ENCODE measurements at regions not wholly inside any gene's neighbourhood (a gene's known extent, or its start where the extent isn't known, plus 50 kb on each side); places are given as distances from the start of the nearest gene placed in this dataset.

DNA sequence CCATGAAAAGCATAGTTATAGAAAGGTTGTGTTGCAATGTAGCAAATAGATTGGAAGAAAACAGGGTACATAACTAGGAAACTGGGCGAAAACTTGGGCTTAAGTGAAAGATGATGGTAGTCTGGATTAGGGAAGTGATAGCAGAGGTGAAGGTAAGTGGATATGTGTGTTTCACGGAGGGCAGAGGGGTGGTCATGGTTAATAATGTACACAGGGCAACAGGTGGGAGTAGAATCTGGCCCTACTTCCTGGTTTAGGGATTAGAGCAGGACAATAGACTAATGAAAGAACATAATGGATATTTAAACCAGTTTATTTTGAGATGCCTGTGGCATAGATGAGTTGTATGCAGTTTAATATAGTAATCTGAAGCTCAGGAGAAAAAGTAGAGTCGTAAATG, 257.3 kb upstream of the SPRY2 start:
- DNase-seq (ENCODE audit: low read depth in 1 of 2, low spot score in 1 of 2): no peak
- TF ChIP-seq, protein P1, sequence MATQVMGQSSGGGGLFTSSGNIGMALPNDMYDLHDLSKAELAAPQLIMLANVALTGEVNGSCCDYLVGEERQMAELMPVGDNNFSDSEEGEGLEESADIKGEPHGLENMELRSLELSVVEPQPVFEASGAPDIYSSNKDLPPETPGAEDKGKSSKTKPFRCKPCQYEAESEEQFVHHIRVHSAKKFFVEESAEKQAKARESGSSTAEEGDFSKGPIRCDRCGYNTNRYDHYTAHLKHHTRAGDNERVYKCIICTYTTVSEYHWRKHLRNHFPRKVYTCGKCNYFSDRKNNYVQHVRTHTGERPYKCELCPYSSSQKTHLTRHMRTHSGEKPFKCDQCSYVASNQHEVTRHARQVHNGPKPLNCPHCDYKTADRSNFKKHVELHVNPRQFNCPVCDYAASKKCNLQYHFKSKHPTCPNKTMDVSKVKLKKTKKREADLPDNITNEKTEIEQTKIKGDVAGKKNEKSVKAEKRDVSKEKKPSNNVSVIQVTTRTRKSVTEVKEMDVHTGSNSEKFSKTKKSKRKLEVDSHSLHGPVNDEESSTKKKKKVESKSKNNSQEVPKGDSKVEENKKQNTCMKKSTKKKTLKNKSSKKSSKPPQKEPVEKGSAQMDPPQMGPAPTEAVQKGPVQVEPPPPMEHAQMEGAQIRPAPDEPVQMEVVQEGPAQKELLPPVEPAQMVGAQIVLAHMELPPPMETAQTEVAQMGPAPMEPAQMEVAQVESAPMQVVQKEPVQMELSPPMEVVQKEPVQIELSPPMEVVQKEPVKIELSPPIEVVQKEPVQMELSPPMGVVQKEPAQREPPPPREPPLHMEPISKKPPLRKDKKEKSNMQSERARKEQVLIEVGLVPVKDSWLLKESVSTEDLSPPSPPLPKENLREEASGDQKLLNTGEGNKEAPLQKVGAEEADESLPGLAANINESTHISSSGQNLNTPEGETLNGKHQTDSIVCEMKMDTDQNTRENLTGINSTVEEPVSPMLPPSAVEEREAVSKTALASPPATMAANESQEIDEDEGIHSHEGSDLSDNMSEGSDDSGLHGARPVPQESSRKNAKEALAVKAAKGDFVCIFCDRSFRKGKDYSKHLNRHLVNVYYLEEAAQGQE (IDR thresholded peaks at IDR 0.05; ENCODE audit: insufficient replicate concordance, low read depth): no peak
- TF ChIP-seq, protein P2, sequence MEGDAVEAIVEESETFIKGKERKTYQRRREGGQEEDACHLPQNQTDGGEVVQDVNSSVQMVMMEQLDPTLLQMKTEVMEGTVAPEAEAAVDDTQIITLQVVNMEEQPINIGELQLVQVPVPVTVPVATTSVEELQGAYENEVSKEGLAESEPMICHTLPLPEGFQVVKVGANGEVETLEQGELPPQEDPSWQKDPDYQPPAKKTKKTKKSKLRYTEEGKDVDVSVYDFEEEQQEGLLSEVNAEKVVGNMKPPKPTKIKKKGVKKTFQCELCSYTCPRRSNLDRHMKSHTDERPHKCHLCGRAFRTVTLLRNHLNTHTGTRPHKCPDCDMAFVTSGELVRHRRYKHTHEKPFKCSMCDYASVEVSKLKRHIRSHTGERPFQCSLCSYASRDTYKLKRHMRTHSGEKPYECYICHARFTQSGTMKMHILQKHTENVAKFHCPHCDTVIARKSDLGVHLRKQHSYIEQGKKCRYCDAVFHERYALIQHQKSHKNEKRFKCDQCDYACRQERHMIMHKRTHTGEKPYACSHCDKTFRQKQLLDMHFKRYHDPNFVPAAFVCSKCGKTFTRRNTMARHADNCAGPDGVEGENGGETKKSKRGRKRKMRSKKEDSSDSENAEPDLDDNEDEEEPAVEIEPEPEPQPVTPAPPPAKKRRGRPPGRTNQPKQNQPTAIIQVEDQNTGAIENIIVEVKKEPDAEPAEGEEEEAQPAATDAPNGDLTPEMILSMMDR (IDR thresholded peaks at IDR 0.05; ENCODE audit: insufficient read depth, low read length): no peak
- TF ChIP-seq GABPA (IDR thresholded peaks at IDR 0.05; ENCODE audit: low read depth) (no peak), SPI1 (IDR thresholded peaks at IDR 0.05; ENCODE audit: borderline replicate concordance, low read depth) (no peak), POLR2AphosphoS5 (IDR thresholded peaks at IDR 0.05; ENCODE audit: low read depth) (no peak)
- H3K27ac ChIP-seq (replicated peaks): no peak overlapping the region
- no peaks in the 10 kb centered on the region for H3K27me3 ChIP-seq (ENCODE audit: insufficient read depth, poor library complexity, severe bottlenecking)
- no peak overlapping the region for H3K4me3 ChIP-seq (replicated peaks; ENCODE audit: insufficient read depth, low read length)

DNA sequence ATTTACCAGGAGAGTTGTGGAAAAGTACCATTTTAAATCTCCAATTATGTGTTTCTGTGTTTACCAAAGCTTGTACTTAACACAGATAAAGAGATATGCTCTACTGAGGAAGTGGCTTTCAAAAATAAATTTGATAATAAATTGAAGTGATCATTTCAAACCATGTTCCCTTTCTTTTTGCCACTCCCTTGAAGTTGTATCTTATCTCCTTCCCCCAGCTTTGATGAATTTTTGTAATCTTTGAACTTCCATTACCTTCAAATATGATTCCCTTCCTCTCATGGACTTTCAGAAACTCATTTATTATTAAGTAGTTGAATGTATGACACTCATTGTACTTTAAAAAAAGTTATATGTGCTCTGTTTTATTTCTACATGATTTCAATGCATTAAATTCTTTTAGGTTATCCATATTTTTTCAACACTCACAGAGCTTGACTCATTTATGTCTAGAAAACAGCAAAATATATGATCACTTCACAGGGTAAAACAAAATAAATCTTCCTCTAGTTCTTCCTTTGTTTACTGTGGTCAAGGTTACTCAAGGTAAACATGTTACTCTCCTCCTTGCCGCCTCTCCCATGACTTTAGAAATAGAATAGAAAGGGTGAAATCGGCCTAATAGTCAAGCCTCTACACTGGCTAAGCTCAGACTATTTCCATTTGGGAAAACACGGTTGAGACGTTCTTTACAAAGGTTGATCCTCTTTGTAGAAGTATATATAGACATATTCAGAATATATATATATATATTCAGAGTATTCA, 251.2 kb upstream of the SPRY2 start:
- Histone ChIP-seq H3K4me3 (replicated peaks; ENCODE audit: insufficient read depth, low read length) (no peak overlapping the region), H3K27ac (replicated peaks) (no peak overlapping the region; the same call in 1 of the 2 replicates), H3K27me3 (ENCODE audit: insufficient read depth, poor library complexity, severe bottlenecking) (no peaks in the 10 kb centered on the region)
- TF ChIP-seq GABPA (IDR thresholded peaks at IDR 0.05; ENCODE audit: low read depth) (no peak), SPI1 (IDR thresholded peaks at IDR 0.05; ENCODE audit: borderline replicate concordance, low read depth) (no peak), POLR2AphosphoS5 (IDR thresholded peaks at IDR 0.05; ENCODE audit: low read depth) (no peak)
- TF ChIP-seq, protein P1 (IDR thresholded peaks at IDR 0.05; ENCODE audit: insufficient replicate concordance, low read depth): no peak
- TF ChIP-seq, protein P2 (IDR thresholded peaks at IDR 0.05; ENCODE audit: insufficient read depth, low read length): no peak
- DNase-seq (ENCODE audit: low read depth in 1 of 2, low spot score in 1 of 2): no peak

DNA sequence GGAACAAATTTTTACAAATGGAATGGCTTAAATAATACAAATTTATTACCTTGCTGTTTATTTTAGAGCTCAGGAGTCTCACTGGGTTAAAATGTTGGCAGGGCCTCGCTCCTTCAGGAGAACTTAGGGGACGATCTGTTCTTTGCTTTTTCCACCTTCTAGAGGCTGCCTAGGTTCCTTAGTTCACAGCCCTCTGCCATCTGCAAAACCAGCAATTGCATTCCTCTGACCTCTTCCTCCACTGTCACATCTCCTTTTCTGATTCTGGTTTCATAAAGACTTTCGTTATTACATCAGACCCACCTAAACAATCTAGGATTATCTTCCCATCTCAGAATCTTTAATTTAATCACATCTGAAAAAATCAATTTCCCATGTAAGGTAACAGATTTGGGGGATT, 249.6 kb upstream of the SPRY2 start:
- TF ChIP-seq, protein P2 (IDR thresholded peaks at IDR 0.05; ENCODE audit: insufficient read depth, low read length): no peak
- TF ChIP-seq SPI1 (IDR thresholded peaks at IDR 0.05; ENCODE audit: borderline replicate concordance, low read depth) (no peak), GABPA (IDR thresholded peaks at IDR 0.05; ENCODE audit: low read depth) (no peak), POLR2AphosphoS5 (IDR thresholded peaks at IDR 0.05; ENCODE audit: low read depth) (no peak)
- TF ChIP-seq, protein P1 (IDR thresholded peaks at IDR 0.05; ENCODE audit: insufficient replicate concordance, low read depth): no peak
- Histone ChIP-seq H3K27me3 (ENCODE audit: insufficient read depth, poor library complexity, severe bottlenecking) (no peaks in the 10 kb centered on the region), H3K27ac (replicated peaks) (no peak overlapping the region), H3K4me3 (replicated peaks; ENCODE audit: insufficient read depth, low read length) (no peak overlapping the region)
- DNase-seq (ENCODE audit: low read depth in 1 of 2, low spot score in 1 of 2): no peak

All from HL-60 (cell line).